Neural cell (in vitro differentiated cells): ENCODE measurements at regions not wholly inside any gene's neighbourhood (a gene's known extent, or its start where the extent isn't known, plus 50 kb on each side); places are given as distances from the start of the nearest gene placed in this dataset.

Source experiments
- H2AFZ ChIP-seq: fragments of 200-600, 300-800 bp; sonication (generic), shearing (Covaris generic); 2 replicates; pipeline ENCODE4 v1.6.0; 2014; ENCODE audit warnings: low read depth, mild to moderate bottlenecking, antibody characterized with exemption, low read length, moderate library complexity
- H3F3A ChIP-seq: fragments of 200-600 bp; shearing (Covaris generic); 2 replicates; pipeline ENCODE4 v1.6.1; 2016; ENCODE audit warnings: mild to moderate bottlenecking, moderate library complexity, mixed read lengths, antibody characterized with exemption, low read length; ENCODE audit not compliant: insufficient read depth, poor library complexity, severe bottlenecking
- H3K27ac ChIP-seq: fragments of 200-600, 300-800 bp; sonication (generic), shearing (Covaris generic); 2 replicates; pipeline ENCODE4 v1.5.1; 2014; ENCODE audit warnings: mild to moderate bottlenecking, low read length, moderate library complexity
- H3K27me3 ChIP-seq: fragments of 300-800, 200-600 bp; sonication (generic), shearing (Covaris generic); 2 replicates; pipeline ENCODE4 v1.6.0; 2014; ENCODE audit warnings: mild to moderate bottlenecking, low read depth, low read length, moderate library complexity; ENCODE audit not compliant: insufficient read depth
- H3K36me3 ChIP-seq: fragments of 300-800, 200-600 bp; sonication (generic), shearing (Covaris generic); 2 replicates; pipeline ENCODE4 v1.5.1; 2014; ENCODE audit warnings: mild to moderate bottlenecking, antibody characterized with exemption, low read length, moderate library complexity; ENCODE audit not compliant: insufficient read depth
- H3K4me2 ChIP-seq: fragments of 300-800, 200-600 bp; sonication (generic), shearing (Covaris generic); 2 replicates; pipeline ENCODE4 v1.6.0; 2014; ENCODE audit warnings: mild to moderate bottlenecking, low read length
- H3K4me3 ChIP-seq: fragments of 300-800, 200-600 bp; sonication (generic), shearing (Covaris generic); 2 replicates; pipeline ENCODE4 v1.5.1; 2014; ENCODE audit warnings: mild to moderate bottlenecking, low read length, moderate library complexity
- H3K79me2 ChIP-seq: fragments of 200-600 bp; shearing (Covaris generic); replicated peaks from 2 replicates; pipeline ENCODE4 v1.6.0; 2014; ENCODE audit warnings: mild to moderate bottlenecking, low read length, moderate library complexity; ENCODE audit not compliant: insufficient read depth
- H3K9ac ChIP-seq: fragments of 300-800, 200-600 bp; sonication (generic), shearing (Covaris generic); 2 replicates; pipeline ENCODE4 v1.6.1; 2016; ENCODE audit warnings: mild to moderate bottlenecking, low read length, mixed read lengths
- H3K9me2 ChIP-seq: fragments of 200-600 bp; shearing (Covaris generic); 2 replicates; pipeline ENCODE4 v1.6.1; 2016; ENCODE audit warnings: mild to moderate bottlenecking, low read length, mixed read lengths; ENCODE audit not compliant: insufficient read depth
- H3K9me3 ChIP-seq: fragments of 200-600, 300-800 bp; sonication (generic), shearing (Covaris generic); 2 replicates; pipeline ENCODE4 v1.6.1; 2016; ENCODE audit warnings: mild to moderate bottlenecking, mixed run types, low read length, moderate library complexity, mixed read lengths
- H4K20me1 ChIP-seq: fragments of 200-600 bp; shearing (Covaris generic); 2 replicates; pipeline ENCODE4 v1.6.1; 2016; ENCODE audit warnings: mild to moderate bottlenecking, mixed run types; ENCODE audit not compliant: insufficient read depth
- EP300 ChIP-seq: fragments of 450-650 bp; conservative IDR thresholded peaks from 2 replicates; pipeline ENCODE4 v1.6.1; 2014; ENCODE audit warnings: antibody characterized with exemption, mild to moderate bottlenecking, moderate library complexity; ENCODE audit not compliant: poor library complexity, severe bottlenecking
- EZH2 ChIP-seq: fragments of 200-600, 300-800 bp; shearing (Covaris generic), sonication (generic); IDR thresholded peaks from 2 replicates; pipeline ENCODE4 v1.6.1; 2014; ENCODE audit warnings: antibody characterized with exemption, low read length, borderline replicate concordance, mild to moderate bottlenecking; ENCODE audit not compliant: insufficient read depth, poor library complexity, severe bottlenecking
- MXI1 ChIP-seq: fragments of 450-650 bp; conservative IDR thresholded peaks from 2 replicates; pipeline ENCODE4 v1.6.1; 2014; ENCODE audit warnings: antibody characterized with exemption, mild to moderate bottlenecking; ENCODE audit not compliant: poor library complexity, severe bottlenecking
- POLR2AphosphoS5 ChIP-seq: IDR thresholded peaks from 2 replicates; pipeline ENCODE4 v1.6.1; 2012
- RAD21 ChIP-seq: fragments of 450-650 bp; conservative IDR thresholded peaks from 2 replicates; pipeline ENCODE4 v1.6.1; 2014; ENCODE audit warnings: antibody characterized with exemption, mild to moderate bottlenecking, moderate library complexity
- SMC3 ChIP-seq: fragments of 450-650 bp; conservative IDR thresholded peaks from 2 replicates; pipeline ENCODE4 v1.6.1; 2014; ENCODE audit warnings: antibody characterized with exemption, mild to moderate bottlenecking, moderate library complexity; ENCODE audit not compliant: poor library complexity
- TAF1 ChIP-seq: IDR thresholded peaks from 2 replicates; pipeline ENCODE4 v1.6.1; 2012; ENCODE audit warnings: low read depth
- TF ChIP-seq, protein P1 (sequence below): IDR thresholded peaks from 2 replicates; pipeline ENCODE4 v1.6.1; 2012; ENCODE audit warnings: borderline replicate concordance
- TF ChIP-seq, protein P2 (sequence below): fragments of 450-650 bp; IDR thresholded peaks from 2 replicates; pipeline ENCODE4 v1.5.1; 2014; ENCODE audit warnings: antibody characterized with exemption, mild to moderate bottlenecking, moderate library complexity; ENCODE audit not compliant: poor library complexity, severe bottlenecking

DNA sequence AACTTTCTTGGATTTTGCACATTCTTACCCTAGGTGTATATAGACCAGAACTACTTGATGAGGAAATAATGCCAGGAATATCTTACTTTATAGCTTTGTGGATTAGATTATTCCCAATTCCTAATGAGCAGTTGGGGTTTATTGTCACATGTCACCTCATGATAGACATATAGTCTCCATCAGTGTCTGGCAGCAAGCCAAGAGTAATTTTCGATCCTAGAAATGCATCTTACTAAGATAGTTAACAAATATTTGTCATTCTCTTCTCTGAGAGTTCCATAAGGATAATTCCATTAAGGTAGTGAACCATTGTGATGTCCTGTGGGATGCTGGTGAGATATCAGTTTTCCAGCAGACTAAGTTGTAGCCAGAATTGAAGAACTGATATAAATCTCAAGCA, 1282.9 kb upstream of the B3GALT2 start:
- Histone ChIP-seq H4K20me1 (no peaks in the 10 kb centered on the region), H3K4me2 (no peak overlapping the region), H2AFZ (no peak overlapping the region), H3K4me3 (no peak overlapping the region), H3K9ac (no peak overlapping the region), H3K9me2 (no peaks in the 10 kb centered on the region), H3K27me3 (no peaks in the 10 kb centered on the region), H3K9me3 (no peaks in the 10 kb centered on the region), H3K79me2 (no peaks in the 10 kb centered on the region), H3F3A (no peaks in the 10 kb centered on the region), H3K36me3 (no peaks in the 10 kb centered on the region), H3K27ac (no peak overlapping the region)
- TF ChIP-seq SMC3, result no peak
- TF ChIP-seq TAF1, result no peak
- TF ChIP-seq, protein P1, sequence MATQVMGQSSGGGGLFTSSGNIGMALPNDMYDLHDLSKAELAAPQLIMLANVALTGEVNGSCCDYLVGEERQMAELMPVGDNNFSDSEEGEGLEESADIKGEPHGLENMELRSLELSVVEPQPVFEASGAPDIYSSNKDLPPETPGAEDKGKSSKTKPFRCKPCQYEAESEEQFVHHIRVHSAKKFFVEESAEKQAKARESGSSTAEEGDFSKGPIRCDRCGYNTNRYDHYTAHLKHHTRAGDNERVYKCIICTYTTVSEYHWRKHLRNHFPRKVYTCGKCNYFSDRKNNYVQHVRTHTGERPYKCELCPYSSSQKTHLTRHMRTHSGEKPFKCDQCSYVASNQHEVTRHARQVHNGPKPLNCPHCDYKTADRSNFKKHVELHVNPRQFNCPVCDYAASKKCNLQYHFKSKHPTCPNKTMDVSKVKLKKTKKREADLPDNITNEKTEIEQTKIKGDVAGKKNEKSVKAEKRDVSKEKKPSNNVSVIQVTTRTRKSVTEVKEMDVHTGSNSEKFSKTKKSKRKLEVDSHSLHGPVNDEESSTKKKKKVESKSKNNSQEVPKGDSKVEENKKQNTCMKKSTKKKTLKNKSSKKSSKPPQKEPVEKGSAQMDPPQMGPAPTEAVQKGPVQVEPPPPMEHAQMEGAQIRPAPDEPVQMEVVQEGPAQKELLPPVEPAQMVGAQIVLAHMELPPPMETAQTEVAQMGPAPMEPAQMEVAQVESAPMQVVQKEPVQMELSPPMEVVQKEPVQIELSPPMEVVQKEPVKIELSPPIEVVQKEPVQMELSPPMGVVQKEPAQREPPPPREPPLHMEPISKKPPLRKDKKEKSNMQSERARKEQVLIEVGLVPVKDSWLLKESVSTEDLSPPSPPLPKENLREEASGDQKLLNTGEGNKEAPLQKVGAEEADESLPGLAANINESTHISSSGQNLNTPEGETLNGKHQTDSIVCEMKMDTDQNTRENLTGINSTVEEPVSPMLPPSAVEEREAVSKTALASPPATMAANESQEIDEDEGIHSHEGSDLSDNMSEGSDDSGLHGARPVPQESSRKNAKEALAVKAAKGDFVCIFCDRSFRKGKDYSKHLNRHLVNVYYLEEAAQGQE, result no peak
- TF ChIP-seq EZH2, result no peak
- TF ChIP-seq POLR2AphosphoS5, result no peak
- TF ChIP-seq RAD21, result no peak
- TF ChIP-seq EP300, result no peak
- TF ChIP-seq MXI1, result no peak
- TF ChIP-seq, protein P2, sequence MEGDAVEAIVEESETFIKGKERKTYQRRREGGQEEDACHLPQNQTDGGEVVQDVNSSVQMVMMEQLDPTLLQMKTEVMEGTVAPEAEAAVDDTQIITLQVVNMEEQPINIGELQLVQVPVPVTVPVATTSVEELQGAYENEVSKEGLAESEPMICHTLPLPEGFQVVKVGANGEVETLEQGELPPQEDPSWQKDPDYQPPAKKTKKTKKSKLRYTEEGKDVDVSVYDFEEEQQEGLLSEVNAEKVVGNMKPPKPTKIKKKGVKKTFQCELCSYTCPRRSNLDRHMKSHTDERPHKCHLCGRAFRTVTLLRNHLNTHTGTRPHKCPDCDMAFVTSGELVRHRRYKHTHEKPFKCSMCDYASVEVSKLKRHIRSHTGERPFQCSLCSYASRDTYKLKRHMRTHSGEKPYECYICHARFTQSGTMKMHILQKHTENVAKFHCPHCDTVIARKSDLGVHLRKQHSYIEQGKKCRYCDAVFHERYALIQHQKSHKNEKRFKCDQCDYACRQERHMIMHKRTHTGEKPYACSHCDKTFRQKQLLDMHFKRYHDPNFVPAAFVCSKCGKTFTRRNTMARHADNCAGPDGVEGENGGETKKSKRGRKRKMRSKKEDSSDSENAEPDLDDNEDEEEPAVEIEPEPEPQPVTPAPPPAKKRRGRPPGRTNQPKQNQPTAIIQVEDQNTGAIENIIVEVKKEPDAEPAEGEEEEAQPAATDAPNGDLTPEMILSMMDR, result no peak

DNA sequence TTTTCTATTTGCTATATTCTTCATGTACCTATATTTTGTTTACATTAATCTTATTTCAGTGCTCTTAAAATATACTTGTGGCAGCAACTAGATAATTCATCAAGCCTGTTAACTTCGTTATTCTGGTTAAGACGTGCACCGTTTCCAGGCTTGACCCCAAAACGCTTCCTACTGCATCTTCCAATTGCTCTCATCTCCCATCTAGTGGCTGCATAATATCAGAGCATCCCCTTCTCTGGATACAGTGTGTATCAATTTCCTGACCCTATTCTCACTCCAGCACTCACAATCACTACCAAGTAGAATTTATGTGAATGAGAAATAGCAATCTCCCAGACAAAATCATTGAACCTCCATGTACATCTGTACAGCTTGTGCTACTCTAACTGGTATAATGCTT, 1280.3 kb upstream of the B3GALT2 start:
- no peaks in the 10 kb centered on the region for H3K27me3 ChIP-seq
- H3K36me3 ChIP-seq, result no peaks in the 10 kb centered on the region
- no peaks in the 10 kb centered on the region for H3K9me3 ChIP-seq
- no peak overlapping the region for H3K9ac ChIP-seq
- no peak overlapping the region for H3K4me3 ChIP-seq
- H2AFZ ChIP-seq, result no peak overlapping the region
- no peak overlapping the region for H3K4me2 ChIP-seq
- H3K79me2 ChIP-seq, result no peaks in the 10 kb centered on the region
- H3K9me2 ChIP-seq, result no peaks in the 10 kb centered on the region
- no peaks in the 10 kb centered on the region for H3F3A ChIP-seq
- H3K27ac ChIP-seq, result no peak overlapping the region
- TF ChIP-seq EP300, result no peak
- TF ChIP-seq, protein P2, result peak; percentile 12
- H4K20me1 ChIP-seq, result no peaks in the 10 kb centered on the region
